SK-N-SH (cell line): ENCODE measurements at regions not wholly inside any gene's neighbourhood (a gene's known extent, or its start where the extent isn't known, plus 50 kb on each side); places are given as distances from the start of the nearest gene placed in this dataset.

Source experiments
- EP300 ChIP-seq, 2 experiments: IDR thresholded peaks; 2 replicates each; pipeline versions ENCODE4 v1.4.0 to v1.6.1; 2012; ENCODE audit warnings: borderline replicate concordance in 1 of 2, low read depth in 1 of 2, low read length in 1 of 2
- EZH2phosphoT487 ChIP-seq: fragments of 200-600 bp; sonication (generic); IDR thresholded peaks from 2 replicates; pipeline ENCODE4 v1.6.1; 2017; ENCODE audit warnings: low read depth, mixed run types, mild to moderate bottlenecking, antibody characterized with exemption, moderate library complexity, borderline replicate concordance
- POLR2AphosphoS5 ChIP-seq: IDR thresholded peaks from 2 replicates; pipeline ENCODE4 v1.6.1; 2012; ENCODE audit warnings: low read depth, low read length
- RFX5 ChIP-seq: IDR thresholded peaks from 2 replicates; pipeline ENCODE4 v1.6.1; 2012; ENCODE audit warnings: mild to moderate bottlenecking, improper control_type of control experiment, low read length
- TAF1 ChIP-seq: IDR thresholded peaks from 2 replicates; pipeline ENCODE4 v1.6.1; 2012; ENCODE audit warnings: low read depth, mild to moderate bottlenecking, low read length, moderate library complexity, borderline replicate concordance
- YY1 ChIP-seq: IDR thresholded peaks from 2 replicates; pipeline ENCODE4 v1.4.0; 2012; ENCODE audit warnings: low read depth, mild to moderate bottlenecking
- TF ChIP-seq, protein P1 (sequence below): fragments of 200-600 bp; sonication (generic); IDR thresholded peaks from 2 replicates; pipeline ENCODE4 v1.6.1; 2017; ENCODE audit warnings: antibody characterized with exemption, mild to moderate bottlenecking, moderate library complexity
- TF ChIP-seq, protein P2 (sequence below): fragments of 150-350 bp; IDR thresholded peaks from 2 replicates; pipeline ENCODE4 v1.6.1; 2017; ENCODE audit warnings: antibody characterized with exemption, low read length, low read depth, borderline replicate concordance
- TF ChIP-seq, protein P3 (sequence below): fragments of 150-350 bp; IDR thresholded peaks from 2 replicates; pipeline ENCODE4 v1.6.1; 2016; ENCODE audit warnings: mild to moderate bottlenecking, low read depth, low read length
- TF ChIP-seq, protein P4 (sequence below): IDR thresholded peaks from 2 replicates; pipeline ENCODE4 v1.4.0; 2012; ENCODE audit warnings: low read depth
- TF ChIP-seq, protein P5 (sequence below): IDR thresholded peaks from 2 replicates; pipeline ENCODE4 v1.6.1; 2012; ENCODE audit warnings: mild to moderate bottlenecking, low read depth, low read length, moderate library complexity

DNA sequence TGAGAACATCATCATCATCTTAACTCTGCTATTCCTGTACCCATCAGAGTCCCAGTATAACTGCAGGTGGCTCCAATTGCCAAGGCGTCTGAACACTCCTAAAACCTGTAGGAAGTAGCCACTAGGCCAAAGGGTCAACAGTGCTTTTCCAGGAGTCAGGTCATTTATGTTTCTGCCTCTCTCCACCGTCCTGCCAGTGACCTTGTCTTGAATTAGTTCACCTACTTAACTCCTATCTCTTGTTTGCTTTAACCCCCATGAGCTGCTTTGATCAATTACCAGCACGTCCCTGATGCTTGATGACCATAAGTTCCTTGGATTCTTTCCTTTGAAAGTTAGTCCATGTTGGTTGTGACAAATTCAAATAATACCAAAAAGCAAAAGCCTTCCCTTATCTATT is 169.8 kb upstream of the ANKRD28 start:
- TF ChIP-seq, protein P1, sequence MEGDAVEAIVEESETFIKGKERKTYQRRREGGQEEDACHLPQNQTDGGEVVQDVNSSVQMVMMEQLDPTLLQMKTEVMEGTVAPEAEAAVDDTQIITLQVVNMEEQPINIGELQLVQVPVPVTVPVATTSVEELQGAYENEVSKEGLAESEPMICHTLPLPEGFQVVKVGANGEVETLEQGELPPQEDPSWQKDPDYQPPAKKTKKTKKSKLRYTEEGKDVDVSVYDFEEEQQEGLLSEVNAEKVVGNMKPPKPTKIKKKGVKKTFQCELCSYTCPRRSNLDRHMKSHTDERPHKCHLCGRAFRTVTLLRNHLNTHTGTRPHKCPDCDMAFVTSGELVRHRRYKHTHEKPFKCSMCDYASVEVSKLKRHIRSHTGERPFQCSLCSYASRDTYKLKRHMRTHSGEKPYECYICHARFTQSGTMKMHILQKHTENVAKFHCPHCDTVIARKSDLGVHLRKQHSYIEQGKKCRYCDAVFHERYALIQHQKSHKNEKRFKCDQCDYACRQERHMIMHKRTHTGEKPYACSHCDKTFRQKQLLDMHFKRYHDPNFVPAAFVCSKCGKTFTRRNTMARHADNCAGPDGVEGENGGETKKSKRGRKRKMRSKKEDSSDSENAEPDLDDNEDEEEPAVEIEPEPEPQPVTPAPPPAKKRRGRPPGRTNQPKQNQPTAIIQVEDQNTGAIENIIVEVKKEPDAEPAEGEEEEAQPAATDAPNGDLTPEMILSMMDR = no peak
- TF ChIP-seq, protein P2, sequence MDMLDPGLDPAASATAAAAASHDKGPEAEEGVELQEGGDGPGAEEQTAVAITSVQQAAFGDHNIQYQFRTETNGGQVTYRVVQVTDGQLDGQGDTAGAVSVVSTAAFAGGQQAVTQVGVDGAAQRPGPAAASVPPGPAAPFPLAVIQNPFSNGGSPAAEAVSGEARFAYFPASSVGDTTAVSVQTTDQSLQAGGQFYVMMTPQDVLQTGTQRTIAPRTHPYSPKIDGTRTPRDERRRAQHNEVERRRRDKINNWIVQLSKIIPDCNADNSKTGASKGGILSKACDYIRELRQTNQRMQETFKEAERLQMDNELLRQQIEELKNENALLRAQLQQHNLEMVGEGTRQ = no peak
- TF ChIP-seq YY1 = no peak
- no peak for TF ChIP-seq TAF1
- TF ChIP-seq RFX5 = no peak
- TF ChIP-seq POLR2AphosphoS5 = no peak
- no peak for TF ChIP-seq EZH2phosphoT487
- TF ChIP-seq, protein P3, sequence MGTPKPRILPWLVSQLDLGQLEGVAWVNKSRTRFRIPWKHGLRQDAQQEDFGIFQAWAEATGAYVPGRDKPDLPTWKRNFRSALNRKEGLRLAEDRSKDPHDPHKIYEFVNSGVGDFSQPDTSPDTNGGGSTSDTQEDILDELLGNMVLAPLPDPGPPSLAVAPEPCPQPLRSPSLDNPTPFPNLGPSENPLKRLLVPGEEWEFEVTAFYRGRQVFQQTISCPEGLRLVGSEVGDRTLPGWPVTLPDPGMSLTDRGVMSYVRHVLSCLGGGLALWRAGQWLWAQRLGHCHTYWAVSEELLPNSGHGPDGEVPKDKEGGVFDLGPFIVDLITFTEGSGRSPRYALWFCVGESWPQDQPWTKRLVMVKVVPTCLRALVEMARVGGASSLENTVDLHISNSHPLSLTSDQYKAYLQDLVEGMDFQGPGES = no peak
- TF ChIP-seq EP300 (IDR thresholded peaks at IDR 0.05; ENCODE audit: borderline replicate concordance in 1 of 2, low read depth in 1 of 2, low read length in 1 of 2) = no peak
- TF ChIP-seq, protein P4, sequence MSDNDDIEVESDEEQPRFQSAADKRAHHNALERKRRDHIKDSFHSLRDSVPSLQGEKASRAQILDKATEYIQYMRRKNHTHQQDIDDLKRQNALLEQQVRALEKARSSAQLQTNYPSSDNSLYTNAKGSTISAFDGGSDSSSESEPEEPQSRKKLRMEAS = no peak
- TF ChIP-seq, protein P5, sequence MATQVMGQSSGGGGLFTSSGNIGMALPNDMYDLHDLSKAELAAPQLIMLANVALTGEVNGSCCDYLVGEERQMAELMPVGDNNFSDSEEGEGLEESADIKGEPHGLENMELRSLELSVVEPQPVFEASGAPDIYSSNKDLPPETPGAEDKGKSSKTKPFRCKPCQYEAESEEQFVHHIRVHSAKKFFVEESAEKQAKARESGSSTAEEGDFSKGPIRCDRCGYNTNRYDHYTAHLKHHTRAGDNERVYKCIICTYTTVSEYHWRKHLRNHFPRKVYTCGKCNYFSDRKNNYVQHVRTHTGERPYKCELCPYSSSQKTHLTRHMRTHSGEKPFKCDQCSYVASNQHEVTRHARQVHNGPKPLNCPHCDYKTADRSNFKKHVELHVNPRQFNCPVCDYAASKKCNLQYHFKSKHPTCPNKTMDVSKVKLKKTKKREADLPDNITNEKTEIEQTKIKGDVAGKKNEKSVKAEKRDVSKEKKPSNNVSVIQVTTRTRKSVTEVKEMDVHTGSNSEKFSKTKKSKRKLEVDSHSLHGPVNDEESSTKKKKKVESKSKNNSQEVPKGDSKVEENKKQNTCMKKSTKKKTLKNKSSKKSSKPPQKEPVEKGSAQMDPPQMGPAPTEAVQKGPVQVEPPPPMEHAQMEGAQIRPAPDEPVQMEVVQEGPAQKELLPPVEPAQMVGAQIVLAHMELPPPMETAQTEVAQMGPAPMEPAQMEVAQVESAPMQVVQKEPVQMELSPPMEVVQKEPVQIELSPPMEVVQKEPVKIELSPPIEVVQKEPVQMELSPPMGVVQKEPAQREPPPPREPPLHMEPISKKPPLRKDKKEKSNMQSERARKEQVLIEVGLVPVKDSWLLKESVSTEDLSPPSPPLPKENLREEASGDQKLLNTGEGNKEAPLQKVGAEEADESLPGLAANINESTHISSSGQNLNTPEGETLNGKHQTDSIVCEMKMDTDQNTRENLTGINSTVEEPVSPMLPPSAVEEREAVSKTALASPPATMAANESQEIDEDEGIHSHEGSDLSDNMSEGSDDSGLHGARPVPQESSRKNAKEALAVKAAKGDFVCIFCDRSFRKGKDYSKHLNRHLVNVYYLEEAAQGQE = no peak
